GM18909 (cell line): ENCODE measurements at regions not wholly inside any gene's neighbourhood (a gene's known extent, or its start where the extent isn't known, plus 50 kb on each side); places are given as distances from the start of the nearest gene placed in this dataset.

Source experiments
- ATAC-seq: cut with Tn5 transposase; IDR thresholded peaks from one replicate; pipeline ENCODE4 v1.9.1; 2021; ENCODE audit warnings: mild to moderate bottlenecking; ENCODE audit not compliant: unreplicated experiment, poor library complexity

DNA sequence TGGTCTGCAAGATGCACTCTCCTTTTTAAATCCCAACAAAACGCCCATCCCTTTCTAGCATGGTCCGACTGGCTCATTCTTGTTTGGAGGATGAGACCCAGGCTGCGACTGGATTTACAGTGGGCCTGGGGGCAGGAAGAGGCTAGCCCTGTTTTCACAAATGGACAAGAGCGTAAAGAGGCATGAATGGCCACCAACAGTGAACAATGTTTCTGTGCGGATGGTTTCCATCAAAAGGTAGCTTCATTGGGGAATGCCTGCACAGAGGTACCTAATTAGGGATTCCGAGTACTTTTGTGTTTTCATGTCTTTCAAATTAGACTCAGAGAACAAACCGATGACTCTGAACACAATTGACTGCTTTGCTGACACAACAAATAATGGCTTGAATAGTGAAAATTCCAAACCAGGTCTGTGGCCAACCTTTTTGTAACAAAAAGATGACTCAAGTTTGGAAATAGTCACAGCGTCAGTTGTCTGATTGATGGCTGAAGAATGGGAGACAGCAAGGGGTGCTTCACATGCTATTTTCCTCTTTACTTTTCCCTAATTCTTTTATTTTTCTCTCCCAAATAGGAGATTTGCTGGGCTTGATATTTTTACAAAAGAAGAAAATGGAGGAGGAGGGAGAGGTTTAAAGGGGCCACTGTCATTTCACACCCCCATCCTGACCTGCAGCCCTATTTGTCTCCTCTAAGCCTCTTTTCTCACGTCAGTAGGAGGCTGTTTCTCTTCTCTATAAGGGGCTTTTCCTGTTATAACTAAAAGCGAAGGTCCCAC, 208.1 kb upstream of the S1PR3 start:
- no peak for ATAC-seq

DNA sequence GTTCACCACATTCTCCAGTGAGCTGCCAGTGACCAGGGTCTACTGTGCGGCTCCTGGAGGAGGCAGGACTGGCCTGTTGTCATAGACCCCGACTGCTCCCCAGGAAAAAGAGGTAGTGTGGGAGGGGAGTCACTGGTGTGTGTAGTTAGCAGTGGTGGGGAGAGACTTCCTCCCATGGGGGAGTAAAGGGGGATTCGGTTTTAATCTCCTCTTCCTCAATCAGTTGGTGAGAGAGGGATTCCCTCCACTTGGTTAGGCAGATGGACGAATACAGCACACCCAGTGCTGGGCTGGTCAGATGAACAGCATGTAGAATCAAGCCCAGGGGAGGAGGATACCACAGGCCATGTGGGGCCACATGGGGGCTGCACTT, 207.6 kb upstream of the S1PR3 start:
- ATAC-seq = no peak

DNA sequence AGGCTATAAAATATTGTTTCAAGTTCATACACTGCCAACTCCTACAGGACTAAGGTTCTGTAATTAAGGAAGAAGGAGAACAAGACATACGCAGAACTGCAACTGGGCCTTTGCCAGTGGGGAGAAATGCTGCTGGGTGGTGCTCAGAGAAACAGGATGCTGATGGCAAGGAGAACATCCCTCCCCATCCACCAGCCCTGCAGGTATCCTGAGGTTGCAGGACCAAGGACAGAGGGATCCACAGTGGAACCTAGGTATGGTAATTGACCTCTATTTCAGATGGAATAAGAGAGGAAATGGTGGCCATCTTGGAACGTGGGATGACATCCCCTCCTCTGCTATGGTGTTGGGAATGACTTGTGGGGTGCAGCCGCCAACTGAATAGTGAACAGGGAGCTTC, 206.3 kb upstream of the S1PR3 start:
- no peak for ATAC-seq

DNA sequence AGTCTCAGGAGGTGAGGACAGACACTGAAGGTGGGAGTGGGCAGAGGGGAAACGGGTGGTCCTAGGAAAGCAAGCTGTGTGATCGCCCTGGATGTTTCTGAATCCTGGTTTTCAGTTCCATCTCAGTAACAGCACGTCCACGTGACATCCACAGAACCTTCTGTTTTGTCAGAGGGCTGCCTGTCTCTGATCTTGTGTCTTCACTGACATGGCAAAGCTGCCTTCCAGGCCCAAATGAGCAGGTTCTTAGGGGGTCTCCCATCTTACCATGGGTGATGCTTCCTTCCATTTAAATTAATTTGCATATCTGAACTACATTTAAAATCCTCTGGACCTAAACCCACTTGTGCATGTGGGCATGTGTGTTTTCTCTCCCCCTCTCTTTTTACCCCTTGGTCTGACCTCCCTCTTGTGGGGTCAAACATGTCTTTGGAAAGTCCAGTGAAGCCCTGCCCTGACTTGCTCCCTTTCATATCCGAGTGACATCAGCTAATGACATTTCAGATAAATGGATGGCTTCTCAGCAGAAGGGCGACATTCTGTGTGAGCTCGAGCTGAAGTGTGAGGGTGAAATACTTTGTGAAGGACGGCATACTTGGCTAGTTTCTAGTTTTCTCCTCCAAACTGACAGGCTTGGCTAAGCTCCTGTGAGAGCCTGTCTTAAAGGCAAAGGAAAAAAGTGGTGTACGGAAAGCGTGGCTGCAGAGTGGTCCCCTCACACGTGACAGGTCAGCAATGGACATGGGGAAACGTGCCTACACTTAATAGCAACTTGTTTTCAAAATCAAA, 204.8 kb upstream of the S1PR3 start:
- no peak for ATAC-seq

DNA sequence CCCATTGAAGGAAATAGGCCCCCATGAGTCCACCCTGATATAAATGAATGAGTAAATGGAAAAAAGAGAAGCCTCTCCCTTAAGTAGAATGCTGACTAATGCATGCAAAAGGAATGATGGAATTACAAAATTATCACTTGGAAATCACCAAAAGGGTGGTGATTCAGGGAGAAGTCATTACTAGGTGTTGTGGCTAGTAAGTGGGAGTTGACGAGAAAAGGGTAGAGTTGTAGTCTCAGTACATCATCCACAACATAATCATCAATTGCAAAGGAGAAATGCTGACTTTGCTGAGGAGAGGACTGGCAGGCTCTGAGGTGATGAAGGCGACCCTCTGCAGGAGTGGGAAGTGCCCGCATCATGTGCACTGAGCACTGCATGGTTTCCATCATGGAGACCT, 201.5 kb upstream of the S1PR3 start:
- no peak for ATAC-seq

DNA sequence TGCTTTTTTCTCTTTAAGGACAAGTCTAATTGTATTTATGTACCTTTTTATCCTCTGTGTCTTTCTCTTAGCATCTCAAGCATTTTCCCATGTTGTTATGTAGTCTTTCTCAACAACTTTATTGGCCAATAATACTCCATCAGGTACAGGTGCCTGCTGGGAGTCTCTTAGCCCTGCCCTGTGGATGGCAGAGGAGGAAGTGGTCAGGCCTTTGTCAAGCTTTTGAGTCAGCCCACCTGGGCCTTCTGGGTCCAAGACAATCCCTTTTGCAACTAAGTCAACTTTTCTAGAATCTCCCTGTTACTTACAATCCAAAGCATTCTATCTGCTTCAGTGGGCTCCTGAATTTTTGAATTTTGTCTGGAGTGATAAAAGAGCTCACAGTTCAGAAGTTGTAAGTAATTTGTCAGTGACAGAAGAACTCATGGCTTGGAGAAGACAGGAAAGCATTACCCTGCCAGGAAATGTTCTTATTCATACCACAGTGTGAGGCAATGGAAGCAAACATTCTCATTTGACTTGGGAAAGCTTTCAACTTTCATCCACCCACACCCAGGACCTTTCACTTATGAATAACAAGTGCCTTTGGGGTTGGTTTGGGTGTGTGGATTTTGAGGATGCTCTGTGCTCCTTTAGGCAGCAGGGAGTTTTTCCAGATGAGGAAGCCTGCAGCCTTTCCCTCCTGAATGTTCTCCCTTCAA, 200.0 kb upstream of the S1PR3 start:
- no peak for ATAC-seq

DNA sequence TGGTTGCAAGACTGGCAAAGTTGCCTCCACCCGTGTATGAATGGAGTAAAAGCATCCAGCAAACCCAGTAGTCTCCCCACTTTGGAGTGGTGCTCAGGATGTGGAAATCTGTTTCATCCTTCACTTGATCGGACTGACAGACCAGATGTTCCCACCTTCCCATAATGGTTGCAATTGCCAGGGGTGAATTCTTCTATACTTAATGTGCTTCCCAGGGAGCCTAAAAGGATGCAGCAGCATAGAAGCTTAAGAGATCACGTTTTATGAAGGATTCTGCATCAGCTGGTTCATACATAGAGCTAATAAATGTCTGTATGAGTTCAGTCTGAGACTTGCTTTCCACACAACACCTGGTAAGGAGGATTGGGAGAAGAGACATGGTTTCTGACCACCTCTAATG, 198.8 kb upstream of the S1PR3 start:
- ATAC-seq = no peak

DNA sequence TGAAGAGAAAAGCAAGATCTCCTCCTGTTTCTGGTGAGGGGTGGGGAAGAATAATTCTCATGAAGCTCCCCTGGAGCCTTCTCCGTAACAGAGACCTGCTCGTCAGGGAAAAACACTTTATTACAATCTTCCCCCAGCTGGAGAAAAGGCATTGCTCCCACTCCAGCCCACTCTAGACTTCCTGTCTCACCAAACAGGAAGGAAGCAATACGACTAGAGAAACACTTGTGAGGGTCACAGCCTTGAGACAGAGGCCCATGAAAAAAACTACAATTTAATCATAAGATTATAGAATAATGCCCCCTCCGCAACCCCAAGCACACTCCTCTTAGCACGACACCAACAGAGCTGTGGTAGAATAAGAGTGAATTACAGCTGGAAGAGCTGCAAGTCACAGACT, 197.2 kb upstream of the S1PR3 start:
- ATAC-seq = no peak

DNA sequence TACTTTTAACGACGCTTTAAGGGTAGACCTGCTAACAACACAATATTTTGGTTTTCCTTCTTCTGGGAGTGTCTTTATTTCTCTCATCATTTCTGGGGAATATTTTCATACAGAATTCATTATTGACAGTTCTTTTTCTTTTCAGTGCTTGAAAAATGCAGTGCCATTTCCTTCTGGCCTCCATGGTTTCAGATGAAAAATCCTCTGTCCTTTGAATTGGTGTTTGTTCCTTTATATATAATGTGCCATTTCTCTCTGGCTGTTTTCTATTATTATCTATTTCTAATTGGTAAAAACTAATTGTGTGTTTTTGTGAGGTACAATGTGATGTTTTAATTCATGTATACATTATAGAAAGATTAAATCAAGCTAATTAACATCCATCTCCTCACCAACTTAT, 194.3 kb upstream of the S1PR3 start:
- ATAC-seq = no peak

DNA sequence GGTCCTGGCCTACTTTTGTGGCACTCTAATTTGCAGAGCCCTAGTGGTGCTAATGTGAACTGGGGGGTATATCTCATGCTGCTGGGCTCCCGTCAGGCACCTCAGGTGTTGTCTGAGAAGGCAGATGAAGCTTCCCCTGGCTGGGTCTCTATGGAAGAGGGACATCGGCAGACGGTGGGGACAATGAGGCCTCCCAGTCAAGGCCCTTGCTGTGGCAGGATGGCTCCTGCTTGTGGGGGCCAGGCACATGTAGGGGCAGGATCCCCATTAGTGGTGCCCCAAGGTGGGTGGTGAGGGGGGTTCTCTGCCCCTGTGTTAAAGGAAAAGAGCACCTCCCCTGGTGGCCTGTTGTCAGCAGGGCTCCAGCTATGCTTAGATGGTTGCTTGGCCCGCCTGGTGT, 192.8 kb upstream of the S1PR3 start:
- ATAC-seq = no peak

DNA sequence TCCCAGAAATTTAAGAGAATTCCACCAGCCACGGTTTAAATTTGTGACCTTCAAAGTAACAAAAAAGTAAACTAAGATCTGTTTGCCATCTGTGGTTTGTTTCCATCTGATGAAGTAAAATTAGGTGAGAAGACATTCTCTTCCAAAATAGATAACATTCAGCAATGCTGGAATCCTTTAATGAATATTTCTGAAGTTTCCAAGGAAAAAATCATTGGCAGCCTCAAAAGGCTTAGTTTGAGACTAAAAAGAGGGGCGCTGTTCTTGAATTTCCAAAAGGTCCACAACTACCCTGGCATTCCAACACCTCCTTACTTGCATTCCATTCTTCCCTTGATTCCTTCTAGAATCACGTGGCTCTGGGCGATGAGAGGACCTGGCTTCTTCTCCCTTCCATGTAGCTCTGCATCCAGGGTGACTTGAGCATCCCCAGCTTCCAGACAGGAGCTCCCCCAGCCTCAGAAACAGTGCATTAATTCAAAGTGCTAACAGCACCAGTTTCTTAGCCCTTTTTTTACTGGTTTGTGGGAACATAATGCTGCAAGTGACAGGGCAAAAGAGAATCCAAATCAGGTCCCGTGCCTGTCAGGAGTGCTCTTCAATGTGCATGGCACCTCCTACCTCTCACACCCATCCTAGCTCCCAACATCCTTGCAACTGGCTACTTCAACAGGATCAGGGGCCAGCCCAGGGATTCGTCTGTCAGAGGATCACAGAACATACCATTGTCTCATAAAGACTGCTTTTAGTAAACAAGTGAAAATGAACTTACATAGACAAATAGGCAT, 191.5 kb upstream of the S1PR3 start:
- ATAC-seq = no peak

DNA sequence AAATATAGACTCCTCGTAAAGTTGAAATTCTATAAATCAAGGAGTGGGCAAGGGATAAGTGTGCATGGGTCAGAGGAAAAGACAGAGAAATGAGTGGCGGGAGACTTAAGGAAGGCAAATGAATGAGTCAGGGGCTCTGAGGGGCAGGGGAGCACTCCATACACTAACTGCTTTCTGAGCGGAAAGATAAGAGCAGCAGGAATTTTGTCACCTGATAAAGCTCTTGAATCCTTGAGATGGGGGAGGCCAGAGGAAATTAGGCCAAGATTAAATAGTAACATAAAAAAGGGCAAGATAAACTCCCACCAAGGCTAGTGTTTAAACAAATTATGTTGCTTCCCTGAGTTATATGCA, 191.0 kb upstream of the S1PR3 start:
- no peak for ATAC-seq

DNA sequence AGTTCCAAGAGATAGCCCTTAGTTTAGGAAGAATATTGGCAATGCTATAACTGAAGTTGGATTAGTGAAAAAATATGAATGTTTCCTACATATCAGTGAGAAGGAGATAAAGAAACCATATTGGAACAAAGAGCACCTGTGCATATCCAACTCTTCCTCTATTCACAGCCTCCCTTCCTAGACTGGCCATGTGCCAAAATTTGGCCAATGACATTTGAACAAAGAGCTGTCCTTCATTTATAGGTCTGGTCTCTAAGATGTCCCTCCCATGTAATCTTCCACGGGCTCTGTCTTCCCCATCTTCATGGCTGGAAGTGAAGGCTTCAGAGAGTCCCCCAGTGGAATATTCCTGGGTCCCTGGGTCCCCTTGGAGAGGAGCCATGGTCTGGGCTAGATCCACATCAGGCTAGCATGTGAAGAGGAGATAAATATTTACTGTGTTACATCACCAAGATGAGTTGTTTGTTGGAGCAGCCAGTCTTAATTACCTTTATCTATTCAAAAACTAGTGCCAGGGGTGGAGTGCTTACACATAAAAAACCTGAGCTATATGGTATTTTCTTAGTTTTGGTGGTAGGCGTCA, 190.0 kb upstream of the S1PR3 start:
- ATAC-seq = no peak

DNA sequence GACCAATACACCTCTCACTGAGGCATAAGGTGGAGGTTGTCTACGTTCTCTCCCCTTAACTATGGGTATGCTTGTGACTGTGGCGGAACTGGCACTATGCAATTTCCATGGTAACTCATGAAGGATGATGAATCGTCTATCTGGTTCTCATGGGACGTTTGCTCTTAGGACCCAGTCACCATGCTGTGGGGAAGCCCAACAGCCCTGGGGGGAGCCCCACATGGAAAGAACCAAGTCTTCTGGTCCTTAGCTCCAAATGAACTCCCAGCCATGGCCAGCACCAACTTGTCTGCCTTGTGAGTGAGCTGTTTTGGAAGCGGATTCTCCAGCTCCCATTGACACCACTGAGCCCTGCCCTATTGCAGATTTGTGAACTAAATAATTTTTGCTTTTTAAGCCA, 188.7 kb upstream of the S1PR3 start:
- ATAC-seq = no peak

DNA sequence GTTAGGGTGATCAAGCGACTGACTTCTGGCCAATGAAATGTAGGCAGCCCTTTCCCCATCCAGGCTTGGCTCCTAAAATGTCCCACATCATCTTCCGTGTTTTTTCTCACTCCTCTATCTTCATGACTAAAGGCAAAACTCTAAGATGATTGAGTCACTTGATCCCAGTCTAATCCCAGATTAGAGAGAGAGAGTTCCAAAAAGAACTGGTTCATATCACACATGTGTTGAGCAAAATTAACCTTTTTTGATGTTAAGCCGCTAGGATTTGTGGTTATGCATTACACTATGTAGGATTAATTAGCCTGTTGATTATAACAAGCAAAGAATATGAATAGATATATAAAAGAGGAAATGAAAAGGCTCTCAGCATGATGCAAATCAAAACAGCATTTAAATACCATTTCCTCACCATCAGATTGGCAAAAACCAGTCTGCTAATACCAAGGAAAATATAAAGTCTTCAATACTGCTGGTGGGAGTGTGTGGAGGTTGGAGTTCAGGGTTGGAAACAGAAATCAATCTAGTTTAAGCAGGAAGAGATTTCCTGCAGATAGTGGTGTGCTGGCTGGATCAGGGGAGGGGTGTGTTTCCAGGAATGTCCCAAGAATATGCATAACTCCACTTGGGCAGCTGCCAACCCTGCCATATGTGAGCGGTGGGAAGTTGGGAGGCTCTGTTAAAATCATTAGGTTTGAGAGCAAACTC, 187.6 kb upstream of the S1PR3 start:
- no peak for ATAC-seq

DNA sequence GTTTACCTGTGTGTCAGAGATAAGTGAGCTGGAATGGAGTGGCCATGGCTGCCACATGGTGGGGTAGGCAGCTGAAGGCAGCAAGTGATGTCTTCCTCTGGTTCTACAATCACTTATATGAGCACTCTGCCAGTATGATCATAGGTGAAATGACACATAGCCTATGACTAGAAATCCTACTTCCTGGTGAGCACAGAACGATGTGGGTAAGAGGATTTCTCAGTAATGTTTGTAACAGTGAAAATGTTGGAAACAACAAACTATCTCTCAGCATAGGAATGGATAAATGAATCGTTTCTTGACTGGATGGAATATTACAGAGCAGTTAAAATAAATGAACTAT, 187.0 kb upstream of the S1PR3 start:
- no peak for ATAC-seq

DNA sequence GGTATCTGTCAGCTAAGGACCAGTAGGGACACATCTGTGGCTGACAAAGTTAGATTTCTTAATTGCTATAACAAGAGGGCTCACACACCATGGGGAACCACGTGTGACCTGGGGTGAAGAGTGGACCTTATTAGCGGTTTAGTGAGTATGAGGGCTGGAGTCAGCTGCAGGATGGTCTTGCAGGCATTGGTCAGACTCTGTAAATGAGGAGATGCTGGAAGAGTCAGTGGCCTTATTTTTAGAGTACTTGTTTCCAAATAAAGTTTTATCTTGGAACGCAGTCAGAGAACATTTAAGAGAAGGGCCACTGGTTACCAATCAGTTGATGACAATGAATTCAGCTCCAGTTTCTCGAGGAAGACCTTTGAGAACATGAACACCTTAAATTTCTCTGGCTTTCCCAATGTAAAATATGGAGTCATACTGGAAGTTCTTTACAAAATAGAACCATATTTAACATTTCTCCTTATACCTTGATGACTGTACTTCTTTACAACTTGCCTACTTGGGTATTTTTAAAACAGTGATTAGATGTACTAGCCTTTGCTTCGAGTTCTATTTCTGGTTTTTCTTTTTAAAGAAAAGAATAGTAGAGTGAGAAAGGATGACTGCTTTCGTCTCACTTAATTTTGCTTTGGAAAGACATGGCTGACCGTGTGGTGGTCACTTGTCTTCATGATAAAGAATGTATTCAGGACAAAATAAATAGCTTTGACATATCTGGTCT, 185.9 kb upstream of the S1PR3 start:
- no peak for ATAC-seq

DNA sequence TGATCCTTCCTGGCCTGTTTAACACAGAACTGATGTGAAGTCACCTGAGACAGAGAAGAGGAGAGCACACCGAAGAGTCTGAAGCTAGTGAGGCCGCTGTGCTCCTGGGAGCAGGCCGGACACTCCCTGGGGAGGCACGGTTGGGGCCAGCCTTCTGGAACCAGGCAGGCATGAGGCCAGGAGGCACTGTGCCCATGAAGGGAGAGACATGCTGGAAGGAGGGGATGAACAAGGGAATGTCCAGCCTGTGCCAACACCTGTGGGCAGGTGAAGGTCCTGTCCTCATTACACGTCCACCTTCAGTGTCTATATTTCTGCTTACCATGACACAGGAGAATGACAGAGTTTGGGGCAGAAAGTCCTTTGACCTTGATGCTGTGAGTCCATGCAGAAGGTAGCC, 183.8 kb upstream of the S1PR3 start:
- no peak for ATAC-seq

DNA sequence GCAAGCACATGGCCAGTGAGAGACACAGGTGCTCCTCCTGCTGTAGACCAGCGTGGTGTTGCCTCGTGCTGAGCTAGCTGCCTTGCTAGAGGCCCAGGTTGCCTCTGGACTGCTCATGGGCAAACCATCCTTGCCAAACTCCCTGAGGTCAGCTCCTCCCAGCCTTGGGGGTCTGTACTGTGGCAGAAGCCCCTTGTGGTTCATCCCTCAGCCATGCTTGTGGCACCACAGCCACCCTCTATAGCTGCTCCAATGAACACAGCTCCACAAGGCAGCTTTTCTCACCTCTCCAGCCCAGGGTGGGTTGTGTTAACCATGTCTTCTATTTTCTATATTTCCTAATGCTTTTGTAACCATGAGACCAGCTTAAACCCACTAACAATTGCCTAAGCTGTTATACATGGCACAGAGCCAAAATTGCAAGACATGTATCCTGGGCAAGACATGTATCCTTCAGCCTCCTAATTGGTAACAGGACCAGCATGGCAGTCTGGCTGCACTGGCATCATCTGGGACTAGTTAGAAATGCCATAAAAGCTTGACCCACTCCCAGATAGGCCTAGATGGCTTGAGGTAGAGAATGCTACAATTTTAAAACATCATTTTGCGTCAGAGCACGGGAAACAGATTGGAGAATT, 183.1 kb upstream of the S1PR3 start:
- no peak for ATAC-seq
